Muscle of leg (tissue), 3 donors: ENCODE measurements at regions not wholly inside any gene's neighbourhood (a gene's known extent, or its start where the extent isn't known, plus 50 kb on each side); places are given as distances from the start of the nearest gene placed in this dataset.
A peak's percentile ranks its signal among the peaks of the same experiment; 100 is the strongest.
"Not testable (repeated sequence)": the region's sequence is repeated elsewhere in the genome, so short reads cannot be mapped to it uniquely, and the experiment has no call there.

ENCODE experiments used
- DNase-seq: peaks from one replicate; pipeline ENCODE4 v3.0.0; 2013
- H3K27ac ChIP-seq: one replicate; pipeline ENCODE4 v1.5.1; 2013; ENCODE audit warnings: mild to moderate bottlenecking, low read length, control low read depth
- H3K27me3 ChIP-seq: one replicate; pipeline ENCODE4 v1.6.1; 2013; ENCODE audit warnings: low read length; ENCODE audit not compliant: control insufficient read depth, insufficient read depth
- H3K36me3 ChIP-seq: one replicate; pipeline ENCODE4 v1.6.1; 2013; ENCODE audit warnings: low read length; ENCODE audit not compliant: control insufficient read depth, insufficient read depth
- H3K4me1 ChIP-seq: one replicate; pipeline ENCODE4 v1.6.1; 2013; ENCODE audit warnings: low read length; ENCODE audit not compliant: control insufficient read depth, insufficient read depth
- H3K4me3 ChIP-seq: one replicate; pipeline ENCODE4 v1.5.1; 2013; ENCODE audit warnings: low read length, control low read depth
- H3K9me3 ChIP-seq: replicated peaks from 2 replicates; pipeline ENCODE4 v1.6.1; 2013; ENCODE audit warnings: low read depth, low read length; ENCODE audit not compliant: control insufficient read depth
- WGBS: methylation state at CpG from one replicate; pipeline ENCODE4 v1.1.5; 2013; ENCODE audit warnings: missing lambda C conversion rate; ENCODE audit not compliant: insufficient coverage; 5-methylcytosine and 5-hydroxymethylcytosine counted together

- no peak for DNase-seq
- H3K36me3 ChIP-seq: no peaks in the 10 kb centered on the region
- H3K9me3 ChIP-seq: no peaks in the 10 kb centered on the region
- no peak overlapping the region for H3K27ac ChIP-seq
- no peaks in the 10 kb centered on the region for H3K4me1 ChIP-seq
- H3K4me3 ChIP-seq: no peak overlapping the region
- WGBS: no CpG with 5 or more reads among the region's 1 CpG
- no peaks in the 10 kb centered on the region for H3K27me3 ChIP-seq
Observed at GRCh38 chr4:27931584-27931983, 1070.9 kb downstream of the STIM2 start.

- Histone ChIP-seq H3K4me1 (no peaks in the 10 kb centered on the region), H3K4me3 (no peak overlapping the region), H3K27me3 (no peaks in the 10 kb centered on the region), H3K27ac (no peak overlapping the region), H3K36me3 (no peaks in the 10 kb centered on the region), H3K9me3 (no peaks in the 10 kb centered on the region)
- peak; percentile 82 for DNase-seq
- no CpG with 5 or more reads among the region's 1 CpG for WGBS
Observed at GRCh38 chr4:27934871-27935270, 1074.2 kb downstream of the STIM2 start.

- Histone ChIP-seq H3K4me3 (no peak overlapping the region), H3K36me3 (no peaks in the 10 kb centered on the region), H3K4me1 (no peaks in the 10 kb centered on the region), H3K27me3 (no peaks in the 10 kb centered on the region), H3K27ac (no peak overlapping the region), H3K9me3 (no peaks in the 10 kb centered on the region)
- no peak for DNase-seq
- no CpG with 5 or more reads among the region's 1 CpG for WGBS
Observed at GRCh38 chr4:27946799-27947198, 1086.2 kb downstream of the STIM2 start.

GRCh38 chr4:27947302-27947701, 1086.7 kb downstream of the STIM2 start:
- Histone ChIP-seq H3K4me3 (no peak overlapping the region), H3K27me3 (no peaks in the 10 kb centered on the region), H3K27ac (no peak overlapping the region), H3K36me3 (no peaks in the 10 kb centered on the region), H3K9me3 (no peaks in the 10 kb centered on the region), H3K4me1 (no peaks in the 10 kb centered on the region)
- no CpG with 5 or more reads among the region's 2 CpGs for whole genome bisulfite sequencing
- DNase-seq: no peak

- no peak for DNase-seq
- Histone ChIP-seq H3K27ac (no peak overlapping the region), H3K9me3 (no peaks in the 10 kb centered on the region), H3K4me3 (no peak overlapping the region), H3K27me3 (no peaks in the 10 kb centered on the region), H3K36me3 (no peaks in the 10 kb centered on the region), H3K4me1 (no peaks in the 10 kb centered on the region)
Observed at GRCh38 chr4:27964095-27964494, 1103.5 kb downstream of the STIM2 start.

- Histone ChIP-seq H3K36me3 (no peaks in the 10 kb centered on the region), H3K4me1 (no peaks in the 10 kb centered on the region), H3K9me3 (no peaks in the 10 kb centered on the region), H3K27me3 (no peaks in the 10 kb centered on the region), H3K27ac (no peak overlapping the region), H3K4me3 (no peak overlapping the region)
- no CpG with 5 or more reads among the region's 3 CpGs for WGBS
- DNase-seq: no peak
Observed at GRCh38 chr4:27966664-27967063, 1106.0 kb downstream of the STIM2 start.

- no peaks in the 10 kb centered on the region for H3K4me1 ChIP-seq
Observed at GRCh38 chr4:27973056-27973455, 1112.4 kb downstream of the STIM2 start.

GRCh38 chr4:27973700-27974099, 1113.1 kb downstream of the STIM2 start:
- no peak for DNase-seq
- H3K27ac ChIP-seq: no peak overlapping the region
- no peaks in the 10 kb centered on the region for H3K36me3 ChIP-seq
- H3K9me3 ChIP-seq: no peaks in the 10 kb centered on the region
- no peaks in the 10 kb centered on the region for H3K4me1 ChIP-seq
- H3K4me3 ChIP-seq: no peak overlapping the region
- no peaks in the 10 kb centered on the region for H3K27me3 ChIP-seq
- WGBS: no CpG with 5 or more reads among the region's 1 CpG

More at GRCh38 chr4:27973056-27973455, 1112.4 kb downstream of the STIM2 start:
- H3K27me3 ChIP-seq: no peaks in the 10 kb centered on the region
- H3K36me3 ChIP-seq: no peaks in the 10 kb centered on the region
- H3K9me3 ChIP-seq: no peaks in the 10 kb centered on the region
- no peak overlapping the region for H3K27ac ChIP-seq
- no CpG with 5 or more reads among the region's 1 CpG for WGBS
- no peak overlapping the region for H3K4me3 ChIP-seq
- DNase-seq: no peak

- no peak overlapping the region for H3K4me3 ChIP-seq
- DNase-seq: no peak
- H3K27ac ChIP-seq: no peak overlapping the region
- H3K9me3 ChIP-seq: no peaks in the 10 kb centered on the region
- no peaks in the 10 kb centered on the region for H3K4me1 ChIP-seq
- WGBS: 79% methylated on average over 2 of the region's 2 CpGs
- no peaks in the 10 kb centered on the region for H3K27me3 ChIP-seq
- H3K36me3 ChIP-seq: no peaks in the 10 kb centered on the region
Observed at GRCh38 chr4:27974339-27974738, 1113.7 kb downstream of the STIM2 start.

GRCh38 chr4:27974881-27975280, 1114.2 kb downstream of the STIM2 start:
- H3K36me3 ChIP-seq, H3K27ac ChIP-seq, H3K4me1 ChIP-seq, H3K4me3 ChIP-seq, H3K9me3 ChIP-seq, H3K27me3 ChIP-seq, DNase-seq: not testable (repeated sequence)
- 94% methylated on average over 3 of the region's 3 CpGs for WGBS

GRCh38 chr4:27978427-27979109, 1117.9 kb downstream of the STIM2 start:
- not testable (repeated sequence) for H3K36me3 ChIP-seq, H3K27ac ChIP-seq, H3K9me3 ChIP-seq, DNase-seq, H3K27me3 ChIP-seq, H3K4me1 ChIP-seq, H3K4me3 ChIP-seq
- 95% methylated on average over 14 of the region's 22 CpGs for WGBS
